Naive B cell (primary cell): ENCODE measurements at regions not wholly inside any gene's neighbourhood (a gene's known extent, or its start where the extent isn't known, plus 50 kb on each side); places are given as distances from the start of the nearest gene placed in this dataset.
"Not testable (repeated sequence)": the region's sequence is repeated elsewhere in the genome, so short reads cannot be mapped to it uniquely, and the experiment has no call there.

Source experiments
- ATAC-seq, 2 donors: fragments of 150-1000 bp; cut with Tn5 transposase; 2 replicates each; pipeline ENCODE4 v1.10.0; 2021; ENCODE audit warnings: low read depth in 2 of 2, mild to moderate bottlenecking in 2 of 2, moderate library complexity in 2 of 2
- DNase-seq: peaks from one replicate; pipeline ENCODE4 v3.0.0; 2022
- H3K27ac Mint-ChIP-seq, 6 donors: one replicate each; pipeline ENCODE4 v1.8.0; 2020 to 2022; ENCODE audit warnings: mild to moderate bottlenecking in 6 of 6, mixed read lengths in 6 of 6, moderate library complexity in 5 of 6, inconsistent platforms in 2 of 6
- H3K27me3 Mint-ChIP-seq, 3 donors: one replicate each; pipeline ENCODE4 v1.8.0; 2021 to 2022; ENCODE audit warnings: mixed read lengths in 3 of 3, mild to moderate bottlenecking in 1 of 3
- H3K36me3 Mint-ChIP-seq, 2 donors: one replicate each; pipeline ENCODE4 v1.8.0; 2020 to 2022; ENCODE audit warnings: mixed read lengths in 2 of 2, inconsistent platforms in 1 of 2, mild to moderate bottlenecking in 1 of 2
- H3K4me1 Mint-ChIP-seq, 3 donors: one replicate each; pipeline ENCODE4 v1.8.0; 2020 to 2022; ENCODE audit warnings: mixed read lengths in 3 of 3, inconsistent platforms in 1 of 3, mild to moderate bottlenecking in 1 of 3, moderate library complexity in 1 of 3
- H3K4me3 Mint-ChIP-seq, 8 donors: one replicate each; pipeline ENCODE4 v1.8.0; 2020 to 2022; ENCODE audit warnings: mild to moderate bottlenecking in 8 of 8, mixed read lengths in 8 of 8, moderate library complexity in 8 of 8, inconsistent platforms in 2 of 8
- H3K9me3 Mint-ChIP-seq, 7 donors: one replicate each; pipeline ENCODE4 v1.8.0; 2020 to 2022; ENCODE audit warnings: mixed read lengths in 7 of 7, mild to moderate bottlenecking in 5 of 7, inconsistent platforms in 2 of 7, moderate library complexity in 1 of 7

GRCh38 chrX:46333550-46333949 is 211.7 kb downstream of the ZNF674 start:
- Mint-ChIP-seq H3K27me3 (peaks cover 0 to 30% (median 0%) of the 10 kb centered on the region in 3 donors), H3K27ac (no peak overlapping the region), H3K4me3 (no peak overlapping the region), H3K4me1 (no peaks in the 10 kb centered on the region), H3K36me3 (no peaks in the 10 kb centered on the region), H3K9me3 (peaks cover 0 to 4% (median 0%) of the 10 kb centered on the region in 7 donors)
- no peak for ATAC-seq
- DNase-seq, result no peak

DNA sequence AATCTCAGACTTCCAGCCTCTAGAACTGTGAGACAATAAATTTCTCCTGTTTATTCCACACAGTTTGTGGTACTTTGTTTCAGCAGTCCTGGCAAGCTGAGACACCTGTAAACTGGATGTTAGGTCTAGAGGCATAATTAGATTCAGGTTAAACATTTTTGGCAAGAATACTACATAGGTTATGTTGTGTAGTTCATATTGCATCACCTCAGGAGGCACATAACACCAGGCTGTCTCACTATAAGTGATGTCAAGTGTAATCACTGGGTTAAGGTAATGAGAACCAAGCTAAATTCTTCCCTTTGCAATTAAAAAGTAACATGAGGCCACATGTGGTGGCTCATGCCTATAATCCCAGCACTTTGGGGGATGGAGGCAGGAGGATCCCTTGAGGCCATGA is 214.2 kb downstream of the ZNF674 start:
- no peak for ATAC-seq
- H3K4me1 Mint-ChIP-seq, result no peaks in the 10 kb centered on the region
- H3K27ac Mint-ChIP-seq, result no peak overlapping the region
- H3K4me3 Mint-ChIP-seq, result no peak overlapping the region
- no peaks in the 10 kb centered on the region for H3K36me3 Mint-ChIP-seq
- peaks cover 0 to 37% (median 0%) of the 10 kb centered on the region in 3 donors for H3K27me3 Mint-ChIP-seq
- no peak for DNase-seq
- peaks cover 0 to 4% (median 0%) of the 10 kb centered on the region in 7 donors for H3K9me3 Mint-ChIP-seq

- Mint-ChIP-seq H3K36me3 (no peaks in the 10 kb centered on the region), H3K4me3 (no peak overlapping the region)
Measured at GRCh38 chrX:46330513-46330912, 214.7 kb downstream of the ZNF674 start.

DNA sequence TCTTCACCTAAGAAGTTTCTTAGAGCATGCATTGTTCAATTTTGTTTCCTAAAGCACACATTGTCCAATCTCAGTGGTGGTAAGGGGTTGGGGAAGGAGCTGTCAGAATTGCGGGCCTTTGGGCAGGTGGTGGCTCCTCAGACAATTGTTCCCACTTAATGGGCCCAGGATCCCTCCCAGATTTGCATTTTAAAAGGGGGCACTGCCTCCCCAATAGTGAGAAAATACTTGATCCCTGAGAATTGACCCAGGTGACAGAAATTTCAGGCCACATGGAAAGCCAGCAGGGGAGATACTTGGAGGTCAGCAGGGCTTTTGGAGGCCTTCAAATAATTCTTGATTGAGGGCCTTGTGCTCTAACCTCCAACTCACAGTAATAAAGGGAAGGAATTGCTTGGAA is 217.1 kb downstream of the ZNF674 start:
- Mint-ChIP-seq H3K4me3 (no peak overlapping the region), H3K36me3 (no peaks in the 10 kb centered on the region), H3K9me3 (peaks cover 0 to 4% (median 0%) of the 10 kb centered on the region in 7 donors), H3K4me1 (no peaks in the 10 kb centered on the region), H3K27ac (no peak overlapping the region), H3K27me3 (peaks cover 0 to 20% (median 0%) of the 10 kb centered on the region in 3 donors)
- DNase-seq (no peak), ATAC-seq (no peak)

More at GRCh38 chrX:46330513-46330912, 214.7 kb downstream of the ZNF674 start:
- H3K27ac Mint-ChIP-seq, result no peak overlapping the region
- H3K9me3 Mint-ChIP-seq, result peaks cover 0 to 3% (median 0%) of the 10 kb centered on the region in 7 donors
- no peaks in the 10 kb centered on the region for H3K4me1 Mint-ChIP-seq
- DNase-seq, result no peak
- H3K27me3 Mint-ChIP-seq, result peaks cover 0 to 32% (median 0%) of the 10 kb centered on the region in 3 donors
- ATAC-seq, result no peak

DNA sequence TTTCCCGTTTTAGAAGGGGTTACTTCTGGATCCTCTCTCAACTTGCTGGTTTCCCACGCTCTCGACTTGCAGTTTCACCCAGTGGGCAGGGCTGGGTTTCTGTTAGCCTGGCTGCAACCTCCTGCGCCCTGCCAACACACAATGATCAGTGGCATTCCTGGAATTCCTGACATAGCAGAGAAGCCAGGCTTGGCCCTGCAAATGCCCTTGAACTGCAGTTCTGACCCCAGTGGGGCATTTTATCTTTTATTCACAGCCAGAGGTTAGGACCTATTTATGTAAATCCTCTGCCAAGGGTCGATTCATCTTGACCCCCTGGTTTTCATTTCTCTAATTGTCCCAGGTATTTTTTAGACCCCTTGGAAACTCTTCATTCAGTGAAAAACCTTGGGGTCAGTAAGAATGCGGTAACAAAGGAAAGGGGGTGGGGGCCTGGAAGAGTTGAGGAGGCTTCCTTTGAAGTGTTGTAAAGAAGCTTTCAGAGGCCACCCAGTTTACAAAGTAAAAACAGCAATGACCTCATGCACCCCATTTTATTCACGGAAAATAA is 217.6 kb downstream of the ZNF674 start:
- Mint-ChIP-seq H3K36me3 (no peaks in the 10 kb centered on the region), H3K4me3 (no peak overlapping the region), H3K27me3 (peaks cover 0 to 19% (median 0%) of the 10 kb centered on the region in 3 donors), H3K4me1 (no peaks in the 10 kb centered on the region), H3K27ac (no peak overlapping the region), H3K9me3 (peaks cover 0 to 4% (median 0%) of the 10 kb centered on the region in 7 donors)
- DNase-seq, result no peak
- no peak for ATAC-seq

GRCh38 chrX:46326161-46326560 is 219.1 kb downstream of the ZNF674 start:
- H3K36me3 Mint-ChIP-seq, result no peaks in the 10 kb centered on the region
- DNase-seq (no peak), ATAC-seq (no peak)
- H3K9me3 Mint-ChIP-seq, result peaks cover 0 to 4% (median 0%) of the 10 kb centered on the region in 7 donors
- peak overlapping the region in 1 of 8 donors; percentile 41 for H3K4me3 Mint-ChIP-seq
- H3K27me3 Mint-ChIP-seq, result peaks cover 0 to 12% (median 0%) of the 10 kb centered on the region in 3 donors
- H3K4me1 Mint-ChIP-seq, result no peaks in the 10 kb centered on the region
- H3K27ac Mint-ChIP-seq, result no peak overlapping the region

DNA sequence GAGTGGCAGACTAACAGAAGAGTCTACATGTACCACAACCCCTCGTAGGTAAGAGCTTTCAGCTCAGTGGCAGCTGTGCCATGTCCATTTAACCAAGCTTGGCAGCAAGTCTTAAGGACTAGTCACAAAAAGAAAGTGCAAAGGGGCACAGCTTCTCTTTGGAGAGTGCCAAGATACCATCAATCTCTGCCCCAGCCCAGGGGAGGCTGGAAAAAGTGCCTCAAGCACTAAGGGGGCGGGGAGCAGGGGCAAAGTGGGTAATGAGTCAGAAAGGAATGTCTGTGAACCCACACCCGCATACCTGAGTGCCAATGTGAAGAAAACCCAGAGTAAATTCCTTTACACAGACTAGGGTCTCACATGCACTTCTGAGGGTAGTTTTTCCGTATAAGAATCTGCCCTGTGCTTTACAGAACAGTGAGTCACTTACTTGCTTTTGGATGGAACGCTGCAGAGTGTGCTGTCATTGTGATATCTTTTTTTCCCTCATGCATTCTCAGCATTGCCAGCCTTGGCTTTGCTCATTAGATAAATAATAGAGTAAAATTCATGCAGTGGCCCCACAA is 219.8 kb downstream of the ZNF674 start:
- Mint-ChIP-seq H3K4me3 (no peak overlapping the region), H3K9me3 (peaks cover 0 to 4% (median 0%) of the 10 kb centered on the region in 7 donors), H3K27ac (no peak overlapping the region), H3K27me3 (peaks cover 0 to 12% (median 0%) of the 10 kb centered on the region in 3 donors), H3K4me1 (no peaks in the 10 kb centered on the region), H3K36me3 (no peaks in the 10 kb centered on the region)
- ATAC-seq (no peak), DNase-seq (no peak)

DNA sequence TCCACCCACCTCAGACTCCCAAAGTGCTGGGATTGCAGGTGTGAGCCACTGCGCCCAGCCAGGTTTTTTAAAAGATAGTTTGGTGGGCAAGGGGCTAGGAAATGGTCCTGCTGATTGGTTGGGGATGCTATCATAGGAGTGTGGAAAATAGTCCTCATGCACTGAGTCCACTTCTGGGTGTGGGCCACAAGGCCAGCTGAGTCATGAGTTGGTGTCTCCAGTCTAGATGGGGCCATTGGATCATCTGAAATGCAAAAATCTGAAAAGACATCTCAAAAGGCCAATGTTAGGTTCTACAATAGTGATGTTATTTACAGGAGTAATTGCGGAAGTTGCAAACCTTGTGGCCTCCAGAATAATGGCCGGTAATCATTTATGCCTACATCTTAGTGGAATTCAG is 221.1 kb downstream of the ZNF674 start:
- DNase-seq (no peak), ATAC-seq (no peak)
- Mint-ChIP-seq H3K4me3 (no peak overlapping the region), H3K9me3 (peaks cover 0 to 4% (median 0%) of the 10 kb centered on the region in 7 donors), H3K36me3 (no peaks in the 10 kb centered on the region), H3K27me3 (peaks cover 0 to 9% (median 0%) of the 10 kb centered on the region in 3 donors), H3K27ac (no peak overlapping the region), H3K4me1 (no peaks in the 10 kb centered on the region)

- not testable (repeated sequence) for H3K9me3 Mint-ChIP-seq, H3K36me3 Mint-ChIP-seq, H3K27ac Mint-ChIP-seq, H3K27me3 Mint-ChIP-seq, H3K4me1 Mint-ChIP-seq, H3K4me3 Mint-ChIP-seq, DNase-seq, ATAC-seq
Measured at GRCh38 chrX:46322929-46323328, 222.3 kb downstream of the ZNF674 start.

GRCh38 chrX:46321676-46322075 is 223.5 kb downstream of the ZNF674 start:
- Mint-ChIP-seq H3K4me1 (no peaks in the 10 kb centered on the region), H3K36me3 (no peaks in the 10 kb centered on the region), H3K4me3 (no peak overlapping the region), H3K27ac (no peak overlapping the region), H3K27me3 (peaks cover 0 to 6% (median 0%) of the 10 kb centered on the region in 3 donors), H3K9me3 (peaks cover 0 to 4% (median 0%) of the 10 kb centered on the region in 7 donors)
- DNase-seq (no peak), ATAC-seq (no peak)

DNA sequence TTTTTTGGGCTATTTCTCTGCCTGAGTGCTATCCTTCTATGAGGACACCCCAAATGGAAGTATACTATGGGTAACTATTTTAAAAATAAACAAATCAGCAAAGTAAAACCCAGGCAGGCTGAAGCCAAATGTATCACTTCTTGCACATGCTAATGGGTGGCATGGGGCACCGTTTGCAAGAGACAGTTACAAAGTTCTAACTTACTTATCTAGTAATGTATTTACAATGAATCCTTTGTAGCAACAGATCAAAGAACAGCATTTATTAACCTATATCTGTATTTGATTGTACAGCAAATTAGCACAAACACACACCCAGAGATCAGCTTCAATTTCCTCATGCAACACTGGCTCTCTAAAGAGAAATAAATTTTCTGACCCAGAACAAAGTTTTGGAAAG is 225.5 kb downstream of the ZNF674 start:
- Mint-ChIP-seq H3K4me1 (no peaks in the 10 kb centered on the region), H3K27me3 (peaks cover 0 to 9% (median 0%) of the 10 kb centered on the region in 3 donors), H3K4me3 (no peak overlapping the region), H3K27ac (no peak overlapping the region), H3K9me3 (peaks cover 0 to 4% (median 0%) of the 10 kb centered on the region in 7 donors), H3K36me3 (no peaks in the 10 kb centered on the region)
- ATAC-seq (no peak), DNase-seq (no peak)

GRCh38 chrX:46318551-46318950 is 226.7 kb downstream of the ZNF674 start:
- H3K4me3 Mint-ChIP-seq, result no peak overlapping the region
- H3K27me3 Mint-ChIP-seq, result peaks cover 0 to 9% (median 0%) of the 10 kb centered on the region in 3 donors
- no peaks in the 10 kb centered on the region for H3K36me3 Mint-ChIP-seq
- peaks cover 0 to 3% (median 0%) of the 10 kb centered on the region in 7 donors for H3K9me3 Mint-ChIP-seq
- ATAC-seq (no peak), DNase-seq (no peak)
- no peaks in the 10 kb centered on the region for H3K4me1 Mint-ChIP-seq
- no peak overlapping the region for H3K27ac Mint-ChIP-seq

GRCh38 chrX:46317163-46317562 is 228.1 kb downstream of the ZNF674 start:
- no peak overlapping the region for H3K27ac Mint-ChIP-seq

DNA sequence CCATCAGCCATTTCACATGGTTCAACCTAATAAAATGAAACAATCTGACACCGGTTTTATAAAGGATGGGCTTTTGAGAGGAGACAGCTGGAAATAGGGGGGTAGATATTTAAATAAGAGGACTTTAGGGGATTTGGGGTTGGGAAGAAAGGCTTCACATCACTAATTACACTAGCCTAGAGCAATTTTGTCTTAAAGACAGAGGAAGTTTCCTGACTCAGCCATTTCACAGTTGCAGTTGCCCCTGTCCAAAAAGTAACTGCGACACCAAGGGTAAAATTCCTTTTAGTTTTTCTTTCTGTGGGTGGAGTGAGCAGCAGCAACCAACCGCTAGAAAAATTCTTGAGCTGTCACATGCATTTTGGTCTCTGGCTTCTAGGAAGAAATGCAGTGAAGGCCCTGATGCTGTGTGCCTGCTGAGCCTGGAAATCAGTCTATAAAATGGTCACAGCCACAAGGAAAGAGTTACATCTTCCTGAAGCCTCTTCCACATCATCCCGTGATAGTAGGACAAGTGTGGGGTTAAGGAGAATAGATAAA is 233.6 kb downstream of the ZNF674 start:
- DNase-seq, result no peak
- Mint-ChIP-seq H3K4me3 (peak overlapping the region in 1 of 8 donors; percentile 15), H3K27ac (no peak overlapping the region), H3K9me3 (no peaks in the 10 kb centered on the region), H3K4me1 (no peaks in the 10 kb centered on the region), H3K27me3 (peaks cover 0 to 2% (median 0%) of the 10 kb centered on the region in 3 donors), H3K36me3 (no peaks in the 10 kb centered on the region)
- ATAC-seq, result no peak

More at GRCh38 chrX:46317163-46317562, 228.1 kb downstream of the ZNF674 start:
- ATAC-seq (no peak), DNase-seq (no peak)
- Mint-ChIP-seq H3K27me3 (peaks cover 0 to 9% (median 0%) of the 10 kb centered on the region in 3 donors), H3K4me1 (no peaks in the 10 kb centered on the region), H3K36me3 (no peaks in the 10 kb centered on the region), H3K4me3 (no peak overlapping the region), H3K9me3 (no peaks in the 10 kb centered on the region)
